Neural progenitor cell (in vitro differentiated cells): ENCODE measurements at regions not wholly inside any gene's neighbourhood (a gene's known extent, or its start where the extent isn't known, plus 50 kb on each side); places are given as distances from the start of the nearest gene placed in this dataset.

Experiments
- CTCF ChIP-seq: fragments of 200-600 bp; sonication (generic); IDR thresholded peaks from 2 replicates; pipeline ENCODE4 v1.5.1; 2017; ENCODE audit warnings: antibody characterized with exemption, mild to moderate bottlenecking
- EZH2 ChIP-seq: fragments of 200-600 bp; sonication (generic); IDR thresholded peaks from 2 replicates; pipeline ENCODE4 v1.6.1; 2017; ENCODE audit warnings: antibody characterized with exemption, mild to moderate bottlenecking, moderate library complexity
- EZH2phosphoT487 ChIP-seq: fragments of 200-600 bp; sonication (generic); IDR thresholded peaks from 2 replicates; pipeline ENCODE4 v1.6.1; 2017; ENCODE audit warnings: antibody characterized with exemption

GRCh38 chr9:75376680-75377254 lies 288.5 kb downstream of the OSTF1 start:
- TF ChIP-seq EZH2 (no peak), CTCF (no peak), EZH2phosphoT487 (no peak)
